Globus pallidus (tissue), 1 donor: ENCODE measurements at regions not wholly inside any gene's neighbourhood (a gene's known extent, or its start where the extent isn't known, plus 50 kb on each side); places are given as distances from the start of the nearest gene placed in this dataset.

Experiments used
- DNase-seq: peaks from one replicate; pipeline ENCODE4 v3.0.0-alpha.2; 2015; ENCODE audit warnings: low spot score

GRCh38 chr1:75083223-75083622, 51.0 kb upstream of the LHX8 start:
- no peak for DNase-seq

- no peak for DNase-seq
Measured at GRCh38 chr1:75083848-75084514, 50.2 kb upstream of the LHX8 start.
